ENCODE measurements at regions not wholly inside any gene's neighbourhood (a gene's known extent, or its start where the extent isn't known, plus 50 kb on each side); places are given as distances from the start of the nearest gene placed in this dataset.

GRCh38 chr2:220134756-220135534, 507.5 kb downstream of the SLC4A3 start:
- DNase-seq, result no peak

GRCh38 chr2:220143336-220143735, 515.9 kb downstream of the SLC4A3 start:
- DNase-seq, result no peak

GRCh38 chr2:220144411-220144810, 517.0 kb downstream of the SLC4A3 start:
- no peak for DNase-seq

- no peak for DNase-seq
These were observed 520.0 kb downstream of the SLC4A3 start for GRCh38 chr2:220147161-220148038.

GRCh38 chr2:220148471-220149248, 521.2 kb downstream of the SLC4A3 start:
- no peak for DNase-seq

- no peak for DNase-seq
These were observed 523.9 kb downstream of the SLC4A3 start for GRCh38 chr2:220151341-220151740.

GRCh38 chr2:220152281-220152935, 525.0 kb downstream of the SLC4A3 start:
- no peak for DNase-seq

GRCh38 chr2:220153118-220153517, 525.7 kb downstream of the SLC4A3 start:
- no peak for DNase-seq

- no peak for DNase-seq
These were observed 526.9 kb downstream of the SLC4A3 start for GRCh38 chr2:220154304-220154703.

- no peak for DNase-seq
These were observed 529.9 kb downstream of the SLC4A3 start for GRCh38 chr2:220157312-220157711.

- no peak for DNase-seq
These were observed 532.3 kb downstream of the SLC4A3 start for GRCh38 chr2:220159738-220160137.

- DNase-seq, result no peak
These were observed 534.9 kb downstream of the SLC4A3 start for GRCh38 chr2:220162320-220162719.

- DNase-seq, result no peak
These were observed 536.1 kb downstream of the SLC4A3 start for GRCh38 chr2:220163486-220163885.

GRCh38 chr2:220165401-220165800, 538.0 kb downstream of the SLC4A3 start:
- peak; percentile 82 for DNase-seq

GRCh38 chr2:220166616-220167015, 539.2 kb downstream of the SLC4A3 start:
- no peak for DNase-seq

- no peak for DNase-seq
These were observed 540.5 kb downstream of the SLC4A3 start for GRCh38 chr2:220167956-220168355.

GRCh38 chr2:220168891-220169546, 541.6 kb downstream of the SLC4A3 start:
- no peak for DNase-seq

- DNase-seq, result no peak
These were observed 547.4 kb downstream of the SLC4A3 start for GRCh38 chr2:220174826-220175225.

GRCh38 chr2:220175967-220176366, 548.5 kb downstream of the SLC4A3 start:
- no peak for DNase-seq

- DNase-seq, result no peak
These were observed 551.7 kb downstream of the SLC4A3 start for GRCh38 chr2:220178991-220179695.

GRCh38 chr2:220181165-220181564, 553.7 kb downstream of the SLC4A3 start:
- DNase-seq, result no peak

Data from NCI-H510A (cell line).